WI38 (cell line): ENCODE measurements at regions not wholly inside any gene's neighbourhood (a gene's known extent, or its start where the extent isn't known, plus 50 kb on each side); places are given as distances from the start of the nearest gene placed in this dataset.
A peak's percentile ranks its signal among the peaks of the same experiment; 100 is the strongest.

Experiments
- H3K4me3 ChIP-seq: 2 replicates; pipeline ENCODE4 v1.5.1; 2011; ENCODE audit warnings: low read depth, mild to moderate bottlenecking, control low read depth, low read length
- CTCF ChIP-seq: IDR thresholded peaks from 2 replicates; pipeline ENCODE4 v1.5.1; 2012; ENCODE audit warnings: low read depth, mild to moderate bottlenecking, control low read depth, low read length

GRCh38 chr20:11797156-11797555 lies 120.5 kb upstream of the BTBD3 start:
- H3K4me3 ChIP-seq, result no peak overlapping the region
- TF ChIP-seq CTCF, result no peak

- no peak overlapping the region for H3K4me3 ChIP-seq
- TF ChIP-seq CTCF, result no peak
Measured at GRCh38 chr20:11799281-11799684, 118.4 kb upstream of the BTBD3 start.

GRCh38 chr20:11807054-11808048 lies 110.3 kb upstream of the BTBD3 start:
- TF ChIP-seq CTCF, result no peak
- H3K4me3 ChIP-seq, result no peak overlapping the region

GRCh38 chr20:11808841-11809240 lies 108.9 kb upstream of the BTBD3 start:
- H3K4me3 ChIP-seq, result no peak overlapping the region
- no peak for TF ChIP-seq CTCF

- peak overlapping the region; percentile 29 for H3K4me3 ChIP-seq
- TF ChIP-seq CTCF, result no peak
Measured at GRCh38 chr20:11810311-11811083, 107.2 kb upstream of the BTBD3 start.

GRCh38 chr20:11813106-11813890 lies 104.4 kb upstream of the BTBD3 start:
- TF ChIP-seq CTCF, result no peak

More at GRCh38 chr20:11813106-11813890, 104.4 kb upstream of the BTBD3 start:
- H3K4me3 ChIP-seq, result no peak overlapping the region
